ENCODE measurements at regions not wholly inside any gene's neighbourhood (a gene's known extent, or its start where the extent isn't known, plus 50 kb on each side); places are given as distances from the start of the nearest gene placed in this dataset.

GRCh38 chr3:96760956-96761355, 53.4 kb upstream of the EPHA6 start:
- H3K27me3 ChIP-seq (ENCODE audit: control insufficient read depth, insufficient read depth, low read length) = no peaks in the 10 kb centered on the region
- H3K9ac ChIP-seq (ENCODE audit: insufficient read depth, low read length) = no peak overlapping the region
- DNase-seq (ENCODE audit: low read depth in 2 of 2) = no peak
- H3K4me1 ChIP-seq (ENCODE audit: control insufficient read depth, extremely low read depth, insufficient read depth, low read length) = no peaks in the 10 kb centered on the region
- H4K20me1 ChIP-seq (ENCODE audit: control insufficient read depth, extremely low read depth, insufficient read depth, low read length) = no peaks in the 10 kb centered on the region
- no peak for TF ChIP-seq EZH2 (IDR thresholded peaks at IDR 0.05; ENCODE audit: low read length, missing control alignments)
- TF ChIP-seq, protein P1, sequence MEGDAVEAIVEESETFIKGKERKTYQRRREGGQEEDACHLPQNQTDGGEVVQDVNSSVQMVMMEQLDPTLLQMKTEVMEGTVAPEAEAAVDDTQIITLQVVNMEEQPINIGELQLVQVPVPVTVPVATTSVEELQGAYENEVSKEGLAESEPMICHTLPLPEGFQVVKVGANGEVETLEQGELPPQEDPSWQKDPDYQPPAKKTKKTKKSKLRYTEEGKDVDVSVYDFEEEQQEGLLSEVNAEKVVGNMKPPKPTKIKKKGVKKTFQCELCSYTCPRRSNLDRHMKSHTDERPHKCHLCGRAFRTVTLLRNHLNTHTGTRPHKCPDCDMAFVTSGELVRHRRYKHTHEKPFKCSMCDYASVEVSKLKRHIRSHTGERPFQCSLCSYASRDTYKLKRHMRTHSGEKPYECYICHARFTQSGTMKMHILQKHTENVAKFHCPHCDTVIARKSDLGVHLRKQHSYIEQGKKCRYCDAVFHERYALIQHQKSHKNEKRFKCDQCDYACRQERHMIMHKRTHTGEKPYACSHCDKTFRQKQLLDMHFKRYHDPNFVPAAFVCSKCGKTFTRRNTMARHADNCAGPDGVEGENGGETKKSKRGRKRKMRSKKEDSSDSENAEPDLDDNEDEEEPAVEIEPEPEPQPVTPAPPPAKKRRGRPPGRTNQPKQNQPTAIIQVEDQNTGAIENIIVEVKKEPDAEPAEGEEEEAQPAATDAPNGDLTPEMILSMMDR (conservative IDR thresholded peaks at IDR 0.05 in 1 of 2, IDR thresholded peaks at IDR 0.05 in 1 of 2; ENCODE audit: low read depth in 1 of 2, low read length in 2 of 2) = no peak
- H3K36me3 ChIP-seq (ENCODE audit: control insufficient read depth, insufficient read depth, low read length) = no peaks in the 10 kb centered on the region
- H3K4me2 ChIP-seq (ENCODE audit: extremely low read depth, insufficient read depth, low read length) = no peak overlapping the region
- no peak overlapping the region for H2AFZ ChIP-seq (ENCODE audit: low read length)
- H3K79me2 ChIP-seq (ENCODE audit: control insufficient read depth, insufficient read depth, low read length) = no peaks in the 10 kb centered on the region
- H3K9me3 ChIP-seq (ENCODE audit: control insufficient read depth, insufficient read depth, low read depth, low read length) = no peaks in the 10 kb centered on the region
- H3K27ac ChIP-seq (ENCODE audit: insufficient read depth, low read length) = no peak overlapping the region
- no peak overlapping the region for H3K4me3 ChIP-seq (replicated peaks in 1 of 4; ENCODE audit: control extremely low read depth in 1 of 4, insufficient read depth in 1 of 4, low read depth in 3 of 4, low read length in 4 of 4)
